Loucy (cell line): ENCODE measurements at regions not wholly inside any gene's neighbourhood (a gene's known extent, or its start where the extent isn't known, plus 50 kb on each side); places are given as distances from the start of the nearest gene placed in this dataset.

Experiments used
- EZH2phosphoT487 ChIP-seq: fragments of 200-600 bp; IDR thresholded peaks from 2 replicates; pipeline ENCODE4 v1.6.1; 2018; ENCODE audit warnings: antibody characterized with exemption, mild to moderate bottlenecking, moderate library complexity, borderline replicate concordance
- TF ChIP-seq, protein P1 (sequence below): fragments of 200-600 bp; sonication (generic); conservative IDR thresholded peaks from 2 replicates; pipeline ENCODE4 v1.5.1; 2014; ENCODE audit warnings: mild to moderate bottlenecking, antibody characterized with exemption, low read length

- TF ChIP-seq, protein P1, sequence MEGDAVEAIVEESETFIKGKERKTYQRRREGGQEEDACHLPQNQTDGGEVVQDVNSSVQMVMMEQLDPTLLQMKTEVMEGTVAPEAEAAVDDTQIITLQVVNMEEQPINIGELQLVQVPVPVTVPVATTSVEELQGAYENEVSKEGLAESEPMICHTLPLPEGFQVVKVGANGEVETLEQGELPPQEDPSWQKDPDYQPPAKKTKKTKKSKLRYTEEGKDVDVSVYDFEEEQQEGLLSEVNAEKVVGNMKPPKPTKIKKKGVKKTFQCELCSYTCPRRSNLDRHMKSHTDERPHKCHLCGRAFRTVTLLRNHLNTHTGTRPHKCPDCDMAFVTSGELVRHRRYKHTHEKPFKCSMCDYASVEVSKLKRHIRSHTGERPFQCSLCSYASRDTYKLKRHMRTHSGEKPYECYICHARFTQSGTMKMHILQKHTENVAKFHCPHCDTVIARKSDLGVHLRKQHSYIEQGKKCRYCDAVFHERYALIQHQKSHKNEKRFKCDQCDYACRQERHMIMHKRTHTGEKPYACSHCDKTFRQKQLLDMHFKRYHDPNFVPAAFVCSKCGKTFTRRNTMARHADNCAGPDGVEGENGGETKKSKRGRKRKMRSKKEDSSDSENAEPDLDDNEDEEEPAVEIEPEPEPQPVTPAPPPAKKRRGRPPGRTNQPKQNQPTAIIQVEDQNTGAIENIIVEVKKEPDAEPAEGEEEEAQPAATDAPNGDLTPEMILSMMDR = no peak
- TF ChIP-seq EZH2phosphoT487 = no peak
These were observed 113.9 kb downstream of the RGS21 start for GRCh38 chr1:192430644-192431043.
